ENCODE measurements at regions not wholly inside any gene's neighbourhood (a gene's known extent, or its start where the extent isn't known, plus 50 kb on each side); places are given as distances from the start of the nearest gene placed in this dataset.

- DNase-seq (ENCODE audit: low read depth in 2 of 2), result no peak
Measured at GRCh38 chrX:39758791-39759525, 338.8 kb downstream of the BCOR start.

GRCh38 chrX:39759526-39760224, 338.1 kb downstream of the BCOR start:
- no peak for DNase-seq (ENCODE audit: low read depth in 2 of 2)

- no peak for DNase-seq (ENCODE audit: low read depth in 2 of 2)
Measured at GRCh38 chrX:39760930-39761329, 336.8 kb downstream of the BCOR start.

- DNase-seq (ENCODE audit: low read depth in 2 of 2), result no peak
Measured at GRCh38 chrX:39762266-39762841, 335.4 kb downstream of the BCOR start.

DNA sequence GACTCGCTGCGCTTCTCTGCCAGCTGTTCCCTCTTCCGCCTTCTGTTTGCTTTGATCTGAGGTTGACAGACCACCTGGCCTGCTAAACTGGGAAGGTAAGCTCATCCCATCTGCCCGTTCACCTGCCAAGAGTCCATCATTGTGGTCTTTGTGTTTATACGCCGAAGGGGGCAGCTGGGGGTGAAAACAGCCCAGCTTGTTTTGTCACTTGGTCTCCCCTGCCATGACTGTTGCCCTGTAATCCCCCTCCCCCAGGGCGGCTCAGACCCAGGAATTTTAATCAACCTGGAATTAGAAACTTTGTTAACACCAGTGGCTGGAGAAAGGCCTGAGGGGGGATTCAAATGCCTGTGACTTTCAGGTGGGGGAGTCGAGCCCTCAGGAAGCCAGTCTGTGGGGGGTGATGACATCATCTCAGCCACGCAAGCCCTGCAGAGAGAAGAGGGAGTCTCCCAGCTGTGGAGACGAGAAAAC, 333.3 kb downstream of the BCOR start:
- no peak for DNase-seq (ENCODE audit: low read depth in 2 of 2)

- no peak for DNase-seq (ENCODE audit: low read depth in 2 of 2)
Measured at GRCh38 chrX:39765327-39765726, 332.4 kb downstream of the BCOR start.

- DNase-seq (ENCODE audit: low read depth in 2 of 2), result no peak
Measured at GRCh38 chrX:39766085-39766726, 331.6 kb downstream of the BCOR start.

- no peak for DNase-seq (ENCODE audit: low read depth in 2 of 2)
Measured at GRCh38 chrX:39766855-39767254, 330.9 kb downstream of the BCOR start.

GRCh38 chrX:39767446-39767845, 330.3 kb downstream of the BCOR start:
- no peak for DNase-seq (ENCODE audit: low read depth in 2 of 2)

GRCh38 chrX:39769748-39770147, 328.0 kb downstream of the BCOR start:
- no peak for DNase-seq (ENCODE audit: low read depth in 2 of 2)

DNA sequence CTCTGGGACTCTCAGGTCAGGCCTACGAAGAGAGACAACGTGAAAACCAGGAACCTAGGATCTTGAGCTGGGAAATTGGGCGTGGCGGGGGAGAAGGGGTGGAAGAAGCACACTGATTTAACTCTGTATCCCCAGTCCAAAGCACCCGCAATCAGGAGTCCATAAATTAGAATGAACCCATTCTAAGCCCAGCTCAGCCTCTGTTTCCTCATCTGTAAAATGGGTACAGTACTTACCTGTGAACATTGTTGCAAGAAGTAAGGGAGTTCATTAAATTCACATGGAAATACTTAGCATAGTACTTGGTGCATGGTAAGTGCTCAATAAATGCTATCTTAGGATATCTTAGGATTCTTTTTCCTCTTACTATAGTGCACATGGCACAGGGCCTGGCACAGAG, 326.7 kb downstream of the BCOR start:
- DNase-seq (ENCODE audit: low read depth in 2 of 2), result no peak

- DNase-seq (ENCODE audit: low read depth in 2 of 2), result peak; percentile 46 to 52
Measured at GRCh38 chrX:39772057-39772832, 325.5 kb downstream of the BCOR start.

- no peak for DNase-seq (ENCODE audit: low read depth in 2 of 2)
Measured at GRCh38 chrX:39773150-39773549, 324.6 kb downstream of the BCOR start.

DNA sequence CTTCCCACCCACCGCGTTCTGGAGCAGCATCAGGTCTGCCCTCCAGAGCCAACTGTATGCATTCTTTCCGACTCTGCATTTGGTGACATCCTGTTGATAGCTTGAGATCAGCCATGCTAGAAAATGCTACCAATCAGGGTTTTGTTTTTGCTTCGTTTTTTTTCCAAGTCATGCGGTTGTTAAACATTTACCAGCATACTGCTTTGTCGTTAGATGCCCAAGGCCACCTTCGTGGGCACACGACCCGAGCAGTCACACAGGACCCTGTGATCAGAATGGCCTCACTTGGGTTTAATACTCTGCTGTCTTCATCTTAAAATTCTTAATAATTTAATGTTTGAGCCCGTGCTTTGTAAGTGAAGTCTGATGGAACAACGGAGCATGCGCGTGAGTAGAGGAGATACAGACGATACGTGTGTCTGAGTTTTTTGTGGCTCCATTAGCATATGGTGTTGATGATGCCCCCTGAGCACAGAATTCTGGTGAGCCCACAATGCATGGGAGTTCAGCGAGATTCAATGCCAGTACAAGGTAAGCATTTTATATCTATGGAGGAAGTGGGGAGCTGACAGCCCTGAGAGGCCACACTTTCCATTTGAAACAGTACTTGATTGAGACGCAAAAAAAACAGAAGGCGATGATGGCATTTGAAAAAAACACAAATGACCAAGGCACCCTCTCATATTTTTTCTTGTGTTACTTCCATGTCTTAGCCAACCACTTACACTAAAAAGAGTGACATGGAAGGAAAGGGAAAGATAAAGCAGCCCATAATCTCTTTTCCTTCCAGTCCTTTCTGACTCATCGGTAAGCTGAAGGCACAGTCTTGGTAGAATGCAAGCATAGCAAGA, 323.6 kb downstream of the BCOR start:
- no peak for DNase-seq (ENCODE audit: low read depth in 2 of 2)

- DNase-seq (ENCODE audit: low read depth in 2 of 2), result no peak
Measured at GRCh38 chrX:39774774-39775328, 322.9 kb downstream of the BCOR start.

GRCh38 chrX:39777623-39778025, 320.1 kb downstream of the BCOR start:
- no peak for DNase-seq (ENCODE audit: low read depth in 2 of 2)

GRCh38 chrX:39779952-39780783, 317.6 kb downstream of the BCOR start:
- DNase-seq (ENCODE audit: low read depth in 2 of 2), result no peak

- DNase-seq (ENCODE audit: low read depth in 2 of 2), result no peak
Measured at GRCh38 chrX:39782276-39782675, 315.5 kb downstream of the BCOR start.

DNA sequence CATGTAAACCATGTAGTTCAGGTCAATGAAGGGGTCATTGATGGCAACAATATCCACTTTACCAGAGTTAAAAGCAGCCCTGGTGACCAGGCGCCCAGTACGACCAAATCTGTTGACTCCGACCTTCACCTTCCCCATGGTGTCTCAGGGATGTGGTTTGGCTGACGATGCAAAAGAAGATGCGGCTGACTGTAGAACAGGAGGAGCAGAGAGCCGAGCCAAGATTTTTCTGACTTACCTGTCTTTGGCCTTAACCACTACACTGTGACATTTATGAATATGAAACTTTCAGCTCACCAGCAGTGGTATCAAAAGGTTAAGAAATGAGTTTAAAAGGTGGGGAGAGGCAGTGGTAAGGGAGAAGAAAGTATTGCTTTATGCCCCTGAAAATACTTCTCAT, 309.8 kb downstream of the BCOR start:
- DNase-seq (ENCODE audit: low read depth in 2 of 2), result no peak

- no peak for DNase-seq (ENCODE audit: low read depth in 2 of 2)
Measured at GRCh38 chrX:39788521-39788920, 309.2 kb downstream of the BCOR start.
